ENCODE measurements at regions not wholly inside any gene's neighbourhood (a gene's known extent, or its start where the extent isn't known, plus 50 kb on each side); places are given as distances from the start of the nearest gene placed in this dataset.
"Not testable (repeated sequence)": the region's sequence is repeated elsewhere in the genome, so short reads cannot be mapped to it uniquely, and the experiment has no call there.

GRCh38 chr7:66571568-66571967 lies 57.1 kb upstream of the KCTD7 start:
- Histone ChIP-seq H3K27me3 (ENCODE audit: control insufficient read depth in 3 of 3, insufficient read depth in 3 of 3, low read depth in 1 of 3, low read length in 3 of 3) (no peaks in the 10 kb centered on the region), H2BK15ac (ENCODE audit: low read length) (no peak overlapping the region), H2BK12ac (ENCODE audit: low read length) (no peak overlapping the region), H3K4me3 (ENCODE audit: low read length in 2 of 2) (no peak overlapping the region), H3K14ac (ENCODE audit: low read length) (no peak overlapping the region), H2BK120ac (ENCODE audit: low read depth, low read length) (no peak overlapping the region), H3K79me1 (ENCODE audit: low read depth, low read length) (no peaks in the 10 kb centered on the region), H2AFZ (ENCODE audit: low read length) (no peak overlapping the region), H3K9ac (ENCODE audit: low read depth, low read length, poor library complexity) (no peak overlapping the region), H3K4me2 (ENCODE audit: insufficient read depth, low read length, poor library complexity, severe bottlenecking) (no peak overlapping the region), H3K4ac (ENCODE audit: low read length) (no peak overlapping the region), H3K18ac (ENCODE audit: low read length) (no peak overlapping the region), H3K4me1 (ENCODE audit: control insufficient read depth in 2 of 2, insufficient read depth in 1 of 2, low read depth in 1 of 2, low read length in 2 of 2) (no peaks in the 10 kb centered on the region), H2AK5ac (ENCODE audit: low read depth, low read length) (no peak overlapping the region), H4K91ac (ENCODE audit: low read depth, low read length, poor library complexity) (no peak overlapping the region), H2BK5ac (ENCODE audit: low read length) (no peak overlapping the region), H4K8ac (ENCODE audit: low read depth, low read length) (no peak overlapping the region), H3K23ac (ENCODE audit: low read depth, low read length, poor library complexity) (no peak overlapping the region), H3K9me3 (replicated peaks in 1 of 2; ENCODE audit: control insufficient read depth in 2 of 2, insufficient read depth in 1 of 2, low read depth in 1 of 2, low read length in 2 of 2) (no peaks in the 10 kb centered on the region), H3K27ac (replicated peaks; ENCODE audit: low read length) (no peak overlapping the region), H3K36me3 (replicated peaks in 1 of 2; ENCODE audit: control insufficient read depth in 2 of 2, insufficient read depth in 2 of 2, low read length in 2 of 2) (peaks cover 9 to 92% of the 10 kb centered on the region in 2 donors)
- DNase-seq (ENCODE audit: low spot score), result no peak

GRCh38 chr7:66573782-66574495 lies 54.7 kb upstream of the KCTD7 start:
- H3K36me3 ChIP-seq (replicated peaks in 1 of 2; ENCODE audit: control insufficient read depth in 2 of 2, insufficient read depth in 2 of 2, low read length in 2 of 2), result peaks cover 9 to 76% of the 10 kb centered on the region in 2 donors
- no CpG with 5 or more reads among the region's 9 CpGs for WGBS, 2 donors (ENCODE audit: extremely low coverage in 2 of 2, insufficient read length in 2 of 2, insufficient replicate concordance in 1 of 2)
- H3K4ac ChIP-seq (ENCODE audit: low read length); H2BK120ac ChIP-seq (ENCODE audit: low read depth, low read length); H3K9ac ChIP-seq (ENCODE audit: low read depth, low read length, poor library complexity); H2AFZ ChIP-seq (ENCODE audit: low read length); H3K14ac ChIP-seq (ENCODE audit: low read length); H3K23ac ChIP-seq (ENCODE audit: low read depth, low read length, poor library complexity); H2BK12ac ChIP-seq (ENCODE audit: low read length); H3K9me3 ChIP-seq (replicated peaks in 1 of 2; ENCODE audit: control insufficient read depth in 2 of 2, insufficient read depth in 1 of 2, low read depth in 1 of 2, low read length in 2 of 2); DNase-seq (ENCODE audit: low spot score); H2BK5ac ChIP-seq (ENCODE audit: low read length); H3K27ac ChIP-seq (replicated peaks; ENCODE audit: low read length); H2BK15ac ChIP-seq (ENCODE audit: low read length); H3K18ac ChIP-seq (ENCODE audit: low read length); H4K8ac ChIP-seq (ENCODE audit: low read depth, low read length); H2AK5ac ChIP-seq (ENCODE audit: low read depth, low read length); H3K4me3 ChIP-seq (ENCODE audit: low read length in 2 of 2); H3K4me1 ChIP-seq (ENCODE audit: control insufficient read depth in 2 of 2, insufficient read depth in 1 of 2, low read depth in 1 of 2, low read length in 2 of 2); H3K79me1 ChIP-seq (ENCODE audit: low read depth, low read length); H4K91ac ChIP-seq (ENCODE audit: low read depth, low read length, poor library complexity); H3K4me2 ChIP-seq (ENCODE audit: insufficient read depth, low read length, poor library complexity, severe bottlenecking); H3K27me3 ChIP-seq (ENCODE audit: control insufficient read depth in 3 of 3, insufficient read depth in 3 of 3, low read depth in 1 of 3, low read length in 3 of 3): not testable (repeated sequence)

GRCh38 chr7:66574768-66575167 lies 53.9 kb upstream of the KCTD7 start:
- not testable (repeated sequence) for H3K9ac ChIP-seq (ENCODE audit: low read depth, low read length, poor library complexity); H3K23ac ChIP-seq (ENCODE audit: low read depth, low read length, poor library complexity); H2BK15ac ChIP-seq (ENCODE audit: low read length); DNase-seq (ENCODE audit: low spot score); H4K91ac ChIP-seq (ENCODE audit: low read depth, low read length, poor library complexity); H4K8ac ChIP-seq (ENCODE audit: low read depth, low read length); H3K4me2 ChIP-seq (ENCODE audit: insufficient read depth, low read length, poor library complexity, severe bottlenecking); H2AK5ac ChIP-seq (ENCODE audit: low read depth, low read length); H2AFZ ChIP-seq (ENCODE audit: low read length); H2BK120ac ChIP-seq (ENCODE audit: low read depth, low read length); H3K4ac ChIP-seq (ENCODE audit: low read length); H3K27ac ChIP-seq (replicated peaks; ENCODE audit: low read length); H3K18ac ChIP-seq (ENCODE audit: low read length); H2BK12ac ChIP-seq (ENCODE audit: low read length); H3K9me3 ChIP-seq (replicated peaks in 1 of 2; ENCODE audit: control insufficient read depth in 2 of 2, insufficient read depth in 1 of 2, low read depth in 1 of 2, low read length in 2 of 2); H3K4me3 ChIP-seq (ENCODE audit: low read length in 2 of 2); H3K4me1 ChIP-seq (ENCODE audit: control insufficient read depth in 2 of 2, insufficient read depth in 1 of 2, low read depth in 1 of 2, low read length in 2 of 2); H3K14ac ChIP-seq (ENCODE audit: low read length); H3K27me3 ChIP-seq (ENCODE audit: control insufficient read depth in 3 of 3, insufficient read depth in 3 of 3, low read depth in 1 of 3, low read length in 3 of 3); H2BK5ac ChIP-seq (ENCODE audit: low read length); H3K79me1 ChIP-seq (ENCODE audit: low read depth, low read length)
- no CpG with 5 or more reads among the region's 5 CpGs for WGBS, 2 donors (ENCODE audit: extremely low coverage in 2 of 2, insufficient read length in 2 of 2, insufficient replicate concordance in 1 of 2)
- H3K36me3 ChIP-seq (replicated peaks in 1 of 2; ENCODE audit: control insufficient read depth in 2 of 2, insufficient read depth in 2 of 2, low read length in 2 of 2), result peaks cover 9 to 75% of the 10 kb centered on the region in 2 donors

GRCh38 chr7:66575398-66575797 lies 53.3 kb upstream of the KCTD7 start:
- DNase-seq (ENCODE audit: low spot score), result no peak
- Histone ChIP-seq H2AFZ (ENCODE audit: low read length) (no peak overlapping the region), H2AK5ac (ENCODE audit: low read depth, low read length) (no peak overlapping the region), H4K91ac (ENCODE audit: low read depth, low read length, poor library complexity) (no peak overlapping the region), H3K14ac (ENCODE audit: low read length) (no peak overlapping the region), H3K79me1 (ENCODE audit: low read depth, low read length) (no peaks in the 10 kb centered on the region), H3K23ac (ENCODE audit: low read depth, low read length, poor library complexity) (no peak overlapping the region), H3K9me3 (replicated peaks in 1 of 2; ENCODE audit: control insufficient read depth in 2 of 2, insufficient read depth in 1 of 2, low read depth in 1 of 2, low read length in 2 of 2) (no peaks in the 10 kb centered on the region), H2BK15ac (ENCODE audit: low read length) (no peak overlapping the region), H2BK120ac (ENCODE audit: low read depth, low read length) (no peak overlapping the region), H3K36me3 (replicated peaks in 1 of 2; ENCODE audit: control insufficient read depth in 2 of 2, insufficient read depth in 2 of 2, low read length in 2 of 2) (peaks cover 9 to 71% of the 10 kb centered on the region in 2 donors), H2BK5ac (ENCODE audit: low read length) (no peak overlapping the region), H3K18ac (ENCODE audit: low read length) (no peak overlapping the region), H3K27ac (replicated peaks; ENCODE audit: low read length) (no peak overlapping the region), H4K8ac (ENCODE audit: low read depth, low read length) (no peak overlapping the region), H3K4me1 (ENCODE audit: control insufficient read depth in 2 of 2, insufficient read depth in 1 of 2, low read depth in 1 of 2, low read length in 2 of 2) (no peaks in the 10 kb centered on the region), H3K4me3 (ENCODE audit: low read length in 2 of 2) (no peak overlapping the region), H2BK12ac (ENCODE audit: low read length) (no peak overlapping the region), H3K9ac (ENCODE audit: low read depth, low read length, poor library complexity) (no peak overlapping the region), H3K4me2 (ENCODE audit: insufficient read depth, low read length, poor library complexity, severe bottlenecking) (no peak overlapping the region), H3K4ac (ENCODE audit: low read length) (no peak overlapping the region), H3K27me3 (ENCODE audit: control insufficient read depth in 3 of 3, insufficient read depth in 3 of 3, low read depth in 1 of 3, low read length in 3 of 3) (no peaks in the 10 kb centered on the region)
- no CpG with 5 or more reads among the region's 4 CpGs for WGBS, 2 donors (ENCODE audit: extremely low coverage in 2 of 2, insufficient read length in 2 of 2, insufficient replicate concordance in 1 of 2)
